Sciatic nerve (tissue), 2 donors: ENCODE measurements at regions not wholly inside any gene's neighbourhood (a gene's known extent, or its start where the extent isn't known, plus 50 kb on each side); places are given as distances from the start of the nearest gene placed in this dataset.

Experiments used
- ATAC-seq: fragments of 200-7000 bp; cut with Tn5 transposase; one replicate; pipeline ENCODE4 v1.9.1; 2020; ENCODE audit warnings: mild to moderate bottlenecking, moderate library complexity
- DNase-seq: peaks from one replicate; pipeline ENCODE4 v3.0.0-alpha.2; 2020; ENCODE audit warnings: low spot score
- intact Hi-C: fragments of 100-400 bp; cut with DNase I; formaldehyde crosslinking; loops from one replicate; pipeline ENCODE4 v1.14.2; 2022
- donor health status: DM: no; HTN: no; CAD: no.
- donor health status: DM: no; HTN: no; CAD: no.

DNA sequence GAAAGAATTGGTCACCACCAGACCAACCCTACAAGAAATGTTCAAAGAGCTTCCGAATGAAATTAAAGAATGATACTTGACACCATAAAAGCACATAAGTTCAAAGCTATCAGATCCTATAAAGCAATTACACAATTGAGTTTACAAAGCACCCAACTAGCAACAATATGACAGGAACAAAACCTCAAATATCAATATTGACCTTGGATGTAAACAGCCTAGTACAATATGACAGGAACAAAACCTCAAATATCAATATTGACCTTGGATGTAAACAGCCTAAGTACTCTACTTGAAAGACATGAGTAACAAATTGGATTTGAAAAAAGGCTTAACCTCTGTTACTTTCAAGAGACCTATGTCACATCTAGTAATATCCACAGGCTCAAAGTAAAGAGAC lies 1201.4 kb downstream of the XPNPEP1 start:
- DNase-seq: no peak
- no peak for ATAC-seq
- intact Hi-C loops: no loop called here

DNA sequence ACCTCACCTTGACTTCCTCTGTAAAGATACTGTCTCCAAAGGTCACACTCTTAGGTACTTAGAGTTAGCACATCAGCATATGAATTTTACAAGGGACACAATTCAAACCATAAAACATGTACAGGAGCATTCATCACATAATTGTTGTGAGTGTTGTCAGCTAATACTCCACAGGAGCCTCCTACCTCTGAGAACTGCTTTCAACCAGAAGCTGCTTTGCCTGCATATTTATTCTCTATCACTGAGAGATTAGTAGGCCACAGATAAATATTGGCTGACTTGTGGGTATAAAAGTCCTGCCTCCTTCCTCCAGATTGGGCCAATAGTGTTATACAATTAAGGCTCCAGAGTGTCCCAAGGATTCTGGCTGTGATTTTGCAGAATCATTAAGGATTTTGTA lies 1207.0 kb downstream of the XPNPEP1 start:
- intact Hi-C loops: no loop called here
- no peak for ATAC-seq
- no peak for DNase-seq

DNA sequence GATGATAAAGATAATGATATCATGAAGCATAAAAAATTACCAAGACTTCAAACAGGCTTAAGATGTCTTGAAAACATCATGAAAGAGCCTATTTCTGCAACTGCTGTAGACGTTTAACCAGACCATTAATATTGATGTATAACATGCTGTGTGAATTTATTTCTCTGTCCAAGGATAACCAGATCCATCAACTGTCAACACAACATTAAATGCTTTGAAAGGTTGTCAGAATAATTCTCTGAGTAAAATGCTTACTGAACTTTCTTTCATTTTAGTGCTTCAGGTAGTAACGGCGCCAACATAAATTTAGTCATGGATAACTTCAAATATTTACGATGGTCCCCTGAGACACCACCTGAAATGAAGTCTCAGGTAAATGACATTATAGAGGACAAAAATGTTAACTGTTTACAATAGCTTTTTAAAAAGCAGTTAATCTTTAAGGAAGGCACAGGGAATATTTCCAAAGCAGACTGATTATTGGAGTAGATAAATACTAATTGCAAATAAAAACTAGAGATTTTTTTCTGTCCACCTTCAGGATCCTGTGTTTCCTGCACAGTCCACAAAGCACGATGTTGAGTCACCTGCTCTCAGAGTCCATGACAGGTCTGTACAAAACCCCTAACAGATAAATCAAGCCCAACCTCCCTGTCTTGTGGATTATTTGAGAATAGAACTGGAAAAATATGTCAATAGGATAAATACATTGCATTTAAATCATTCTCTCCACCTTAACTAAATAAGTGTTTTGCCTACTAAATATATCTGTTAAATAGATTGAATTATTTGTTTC lies 1213.2 kb downstream of the XPNPEP1 start:
- intact Hi-C loops: no loop called here
- DNase-seq (no peak), ATAC-seq (no peak)

DNA sequence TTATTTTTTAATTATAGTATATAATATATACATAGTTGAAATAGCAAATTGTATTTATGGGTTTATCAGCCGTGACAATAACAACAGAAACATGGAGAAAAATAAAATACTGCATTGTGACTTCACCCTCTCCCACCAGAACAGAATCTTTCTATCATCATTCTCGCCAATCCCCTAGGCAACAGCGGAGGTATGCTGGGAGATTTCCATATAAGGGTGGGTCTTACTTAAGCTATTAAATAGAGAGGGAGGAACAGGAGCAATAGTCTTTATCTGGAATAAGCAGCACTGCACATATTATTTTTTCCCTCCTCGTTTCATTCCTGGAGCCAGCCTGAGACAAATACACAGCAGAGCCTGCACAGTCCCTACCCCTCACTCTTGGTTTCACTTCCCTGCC lies 1214.9 kb downstream of the XPNPEP1 start:
- intact Hi-C loops: no loop called here
- ATAC-seq (no peak), DNase-seq (no peak)

DNA sequence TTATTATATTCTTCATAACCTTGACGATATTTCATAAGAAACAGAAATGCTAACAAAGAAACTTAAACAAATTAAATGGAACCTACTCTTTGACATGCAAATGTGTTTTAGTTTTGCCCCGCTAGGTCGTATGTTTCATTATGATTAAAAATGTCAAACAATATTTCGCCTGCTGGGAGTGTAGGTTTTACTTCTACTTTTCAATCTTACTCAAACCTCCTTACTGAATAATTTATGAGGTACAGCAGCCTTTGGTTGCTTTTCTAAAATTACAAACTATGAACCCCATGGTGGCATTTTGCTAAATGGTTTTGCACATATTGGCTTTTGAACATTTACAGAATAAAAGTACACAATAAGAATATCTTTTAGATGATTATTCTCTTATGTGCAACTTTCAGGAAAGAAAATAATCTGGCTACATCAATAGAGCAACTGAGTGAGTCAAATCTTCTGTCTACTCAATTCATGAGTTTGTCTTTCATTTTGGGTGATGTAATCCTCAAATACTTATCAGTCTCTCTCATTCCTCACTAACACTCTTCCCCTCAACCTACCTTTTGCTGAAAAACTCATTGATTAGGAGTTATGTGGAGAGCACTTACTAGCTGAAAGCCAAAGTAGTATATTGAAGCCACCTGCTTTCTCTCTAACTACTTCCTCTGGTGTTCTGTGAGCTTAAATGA lies 1226.4 kb downstream of the XPNPEP1 start:
- intact Hi-C loops: no loop called here
- DNase-seq: no peak
- ATAC-seq: no peak

DNA sequence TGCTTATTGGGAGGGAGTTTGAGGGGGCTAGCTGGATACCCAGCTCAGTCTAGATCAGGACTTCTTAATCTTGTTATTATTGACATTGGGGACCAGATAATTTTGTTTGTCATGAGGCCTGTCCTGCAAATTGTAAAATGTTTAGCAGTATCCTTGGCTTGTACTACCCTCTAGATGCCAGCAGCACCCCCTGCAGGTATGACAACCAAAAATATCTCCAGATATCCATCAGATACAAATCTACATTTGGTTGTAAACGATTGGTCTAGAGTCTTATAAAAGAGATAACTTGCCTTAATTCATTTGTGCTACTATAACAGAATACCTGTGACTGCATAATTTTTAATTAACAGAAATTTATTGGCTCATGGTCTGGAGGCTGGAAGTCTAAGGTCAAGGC lies 1232.2 kb downstream of the XPNPEP1 start:
- ATAC-seq (no peak), DNase-seq (no peak)
- intact Hi-C loops: no loop called here

DNA sequence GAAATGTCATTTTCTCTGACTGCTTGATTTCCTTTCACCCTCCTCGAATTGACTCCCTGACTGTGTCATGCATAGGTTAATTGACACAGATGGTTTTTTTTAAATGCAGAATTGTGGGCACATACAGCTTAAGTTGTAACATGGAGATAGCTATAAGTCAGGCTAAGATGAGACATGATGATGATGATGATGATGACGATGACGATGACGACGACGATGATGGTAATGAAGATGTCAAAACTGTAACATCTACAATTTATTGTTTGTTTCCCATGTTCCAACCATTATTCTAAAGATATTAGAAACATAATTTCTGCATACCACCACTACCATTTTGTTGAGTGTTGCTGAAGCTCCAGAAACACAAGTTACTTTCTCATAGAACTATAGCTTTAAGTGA lies 1232.8 kb downstream of the XPNPEP1 start:
- ATAC-seq: no peak

DNA sequence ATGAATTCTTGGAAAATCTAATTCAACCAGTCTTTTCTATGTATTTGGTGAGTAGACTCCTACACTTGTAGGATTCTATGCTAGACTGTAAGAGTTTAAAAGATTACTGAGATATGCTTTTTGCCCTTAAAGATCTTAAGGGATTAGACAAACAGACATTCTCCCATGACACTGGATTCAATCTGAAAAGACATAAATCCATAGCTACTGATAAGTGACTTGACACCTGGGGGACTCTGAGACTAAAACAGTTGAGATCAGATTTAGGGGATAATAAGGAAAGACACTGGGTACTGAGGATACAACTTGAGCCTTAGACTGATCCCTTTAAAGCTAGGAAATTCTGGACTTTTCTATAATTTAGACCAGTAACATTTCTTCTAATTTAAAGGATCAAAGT lies 1233.4 kb downstream of the XPNPEP1 start:
- intact Hi-C loops: no loop called here
- ATAC-seq: no peak
- DNase-seq: no peak

More for the DNA sequence above, 1232.8 kb downstream of the XPNPEP1 start:
- no peak for DNase-seq
- intact Hi-C loops: no loop called here

DNA sequence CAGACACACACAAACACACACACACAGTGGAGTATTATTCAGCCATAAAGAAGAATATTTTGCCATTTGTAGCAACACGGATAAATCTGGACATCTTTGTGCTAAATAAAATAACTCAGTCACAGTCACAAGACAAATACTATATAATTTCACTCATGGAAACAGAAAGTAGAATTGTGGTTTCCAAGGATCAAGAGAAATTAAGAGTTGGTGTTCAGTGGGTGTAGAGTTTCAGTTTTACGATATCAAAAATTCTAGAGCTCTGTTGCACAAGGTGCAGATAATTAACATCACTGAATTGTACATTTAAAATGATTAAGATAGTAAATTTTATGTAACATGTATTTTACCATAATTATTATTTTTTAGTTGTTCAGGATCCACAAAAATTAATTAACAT lies 1235.0 kb downstream of the XPNPEP1 start:
- DNase-seq: no peak
- no peak for ATAC-seq
- intact Hi-C loops: no loop called here

DNA sequence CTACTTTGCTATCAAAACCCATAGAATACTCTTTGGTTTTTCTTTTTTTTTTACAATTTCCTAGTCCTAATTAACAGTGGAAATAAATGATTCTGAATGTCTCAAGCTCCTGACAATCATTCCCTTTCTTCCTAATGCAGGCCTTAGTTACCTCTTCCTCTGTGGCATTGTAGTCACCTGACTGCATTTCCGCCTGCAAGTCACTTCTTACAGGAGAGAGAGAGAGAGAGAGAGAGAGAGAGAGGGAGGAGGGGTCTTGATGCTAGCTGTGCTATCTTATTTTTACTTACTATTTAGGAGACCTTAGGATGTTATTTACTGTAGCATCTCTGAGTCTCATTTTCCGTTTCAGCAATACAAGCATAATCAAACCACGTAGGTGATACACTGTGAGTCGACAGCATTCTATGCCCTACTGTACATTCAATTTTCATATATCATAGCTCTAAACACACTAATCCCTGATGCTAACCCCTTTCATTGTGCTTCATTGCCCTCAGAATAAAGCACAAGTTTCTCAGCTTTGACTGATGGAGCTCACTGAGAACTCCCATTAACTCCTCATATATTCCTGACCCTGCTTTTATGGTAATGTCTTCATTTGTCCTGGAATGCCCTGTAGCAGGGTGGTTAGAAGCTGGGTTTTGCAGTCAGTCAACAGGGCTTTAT lies 1237.3 kb downstream of the XPNPEP1 start:
- intact Hi-C loops: no loop called here

DNA sequence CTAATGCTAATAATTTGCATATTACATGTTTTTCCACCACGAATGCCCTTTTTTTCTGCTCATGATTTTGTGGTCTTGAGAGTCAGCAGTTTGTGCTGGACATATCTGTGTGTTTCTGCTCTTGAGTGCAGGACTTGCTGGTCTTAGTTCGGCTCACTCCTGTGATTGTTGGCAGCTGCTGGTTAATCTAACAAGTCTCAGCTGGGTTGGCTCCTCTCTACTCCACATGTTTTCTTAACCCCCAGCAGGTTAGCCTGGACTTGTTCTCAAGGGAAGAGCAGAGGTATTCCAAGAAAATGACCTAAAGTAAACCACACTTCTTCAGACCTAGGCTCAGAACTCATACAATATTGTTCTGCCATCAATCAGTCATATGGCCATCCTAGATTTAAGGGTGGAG lies 1238.9 kb downstream of the XPNPEP1 start:
- ATAC-seq: peak; percentile 69
- DNase-seq: no peak
- intact Hi-C loops: no loop called here

More for the DNA sequence above, 1237.3 kb downstream of the XPNPEP1 start:
- DNase-seq (no peak), ATAC-seq (no peak)

DNA sequence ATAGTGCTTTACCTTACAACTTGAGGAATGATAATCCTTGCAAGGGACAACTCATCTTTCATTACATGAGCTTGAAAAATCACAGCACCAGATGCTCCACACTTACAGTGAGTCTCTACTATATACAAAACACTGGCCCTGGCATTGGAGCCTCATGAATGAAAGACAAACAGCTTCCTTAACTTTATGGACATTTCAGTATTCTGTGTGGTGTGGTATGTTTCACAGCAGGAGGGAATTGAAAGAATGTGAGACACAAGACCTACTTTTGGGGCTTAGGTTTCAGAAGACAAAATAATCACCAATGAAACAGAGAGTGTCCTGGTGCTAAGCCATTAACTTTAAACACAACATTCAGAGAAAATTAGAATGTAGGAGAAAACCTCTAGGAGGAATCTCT lies 1249.6 kb downstream of the XPNPEP1 start:
- intact Hi-C loops: no loop called here
- no peak for DNase-seq
- no peak for ATAC-seq

DNA sequence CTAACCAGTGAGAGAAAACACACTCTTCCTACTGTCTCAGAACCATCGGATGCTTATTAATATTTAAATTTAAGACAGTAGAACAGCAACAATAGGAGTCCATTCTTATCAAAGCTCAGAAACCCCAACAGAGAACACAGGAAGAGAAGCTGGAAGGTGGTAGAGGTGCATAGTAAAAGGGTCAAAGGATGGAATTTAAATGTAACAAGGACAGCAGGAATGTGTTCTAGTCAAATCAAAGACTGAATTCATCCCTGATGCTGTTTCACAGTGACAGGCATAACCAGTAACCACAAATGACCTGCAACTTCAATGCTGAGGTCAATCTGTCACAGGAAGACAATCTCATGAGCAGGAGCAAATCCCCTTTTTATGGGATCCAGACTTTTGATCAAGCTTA lies 1259.7 kb downstream of the XPNPEP1 start:
- intact Hi-C loops: no loop called here
- ATAC-seq (no peak), DNase-seq (no peak)

DNA sequence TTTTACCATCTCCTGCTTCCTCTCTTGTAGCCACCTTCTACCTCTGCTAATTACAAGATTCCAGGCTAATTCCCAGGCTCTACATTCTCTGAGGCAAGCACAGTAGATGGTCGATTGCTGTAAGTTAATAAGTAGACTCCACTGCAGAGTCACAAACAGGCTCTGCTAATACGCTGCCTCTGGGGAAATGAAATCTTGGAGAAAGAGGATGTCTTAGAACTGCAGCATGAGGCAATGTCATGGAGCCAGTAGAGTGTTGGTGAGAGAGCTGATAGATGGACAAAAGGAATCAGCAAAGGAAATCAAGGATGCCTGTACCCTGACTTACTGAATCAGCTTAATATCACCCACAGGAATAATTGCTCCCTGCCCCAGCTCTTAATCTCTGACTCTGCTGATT lies 1260.3 kb downstream of the XPNPEP1 start:
- intact Hi-C loops: no loop called here
- ATAC-seq (no peak), DNase-seq (no peak)

DNA sequence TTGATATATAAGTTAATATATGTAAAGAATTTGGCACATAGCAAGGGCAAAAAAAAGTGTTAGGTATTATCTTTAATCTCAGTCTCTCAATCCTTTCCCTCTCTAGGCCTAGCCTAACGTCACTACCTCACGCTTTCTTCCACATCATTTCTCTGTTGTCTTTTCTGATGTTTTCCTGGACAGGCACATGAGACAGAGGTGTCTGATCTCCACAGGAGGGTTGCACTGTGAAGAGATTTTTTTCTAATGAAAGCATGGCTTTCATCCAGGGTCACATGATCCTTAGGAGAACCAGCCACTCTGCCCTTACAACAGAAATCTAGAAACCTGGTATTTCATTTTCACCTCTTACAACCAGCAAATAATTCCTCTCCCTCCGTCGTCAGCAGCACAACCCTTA lies 1268.3 kb downstream of the XPNPEP1 start:
- DNase-seq (no peak), ATAC-seq (no peak)
- intact Hi-C loops: no loop called here

DNA sequence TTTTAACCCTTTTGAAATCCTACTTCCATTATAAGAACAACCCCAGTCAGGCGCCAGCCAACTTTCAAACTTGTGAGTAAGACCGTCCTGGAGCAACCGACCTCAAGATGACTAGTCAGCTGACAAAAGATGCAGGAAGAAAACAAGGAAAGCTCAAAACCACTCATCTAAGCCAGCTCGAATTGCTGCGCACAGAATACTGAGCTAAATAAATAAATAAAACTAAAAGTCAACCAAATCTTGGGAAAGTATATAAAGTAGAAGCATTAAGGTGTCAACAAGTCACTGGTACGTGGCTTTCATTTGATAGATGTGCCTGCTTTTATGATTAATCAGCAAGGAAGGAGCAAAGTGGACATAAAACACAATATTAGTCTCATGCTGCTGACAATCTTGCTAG lies 1269.8 kb downstream of the XPNPEP1 start:
- intact Hi-C loops: no loop called here
- DNase-seq: no peak
- ATAC-seq: no peak

DNA sequence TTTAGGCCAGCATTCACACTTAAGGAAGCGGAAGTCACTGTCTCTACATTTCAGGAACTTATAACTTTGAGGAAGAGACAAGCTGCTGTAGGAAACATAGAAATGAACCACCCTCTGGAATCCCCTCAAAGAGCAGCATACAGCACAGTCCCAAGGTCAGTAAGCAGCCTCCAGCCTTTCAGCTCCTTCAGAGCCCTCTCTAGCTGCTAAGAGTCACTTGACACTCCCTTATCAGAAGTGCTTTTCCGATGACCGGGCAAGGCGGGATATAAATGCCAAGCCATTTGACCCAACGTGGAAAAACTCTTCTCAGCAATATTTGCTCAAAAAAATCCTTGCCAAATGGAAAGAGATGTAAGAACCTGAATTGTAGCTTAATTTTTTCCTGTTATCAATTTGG lies 1284.3 kb downstream of the XPNPEP1 start:
- intact Hi-C loops: no loop called here
- ATAC-seq: no peak
- DNase-seq: no peak

DNA sequence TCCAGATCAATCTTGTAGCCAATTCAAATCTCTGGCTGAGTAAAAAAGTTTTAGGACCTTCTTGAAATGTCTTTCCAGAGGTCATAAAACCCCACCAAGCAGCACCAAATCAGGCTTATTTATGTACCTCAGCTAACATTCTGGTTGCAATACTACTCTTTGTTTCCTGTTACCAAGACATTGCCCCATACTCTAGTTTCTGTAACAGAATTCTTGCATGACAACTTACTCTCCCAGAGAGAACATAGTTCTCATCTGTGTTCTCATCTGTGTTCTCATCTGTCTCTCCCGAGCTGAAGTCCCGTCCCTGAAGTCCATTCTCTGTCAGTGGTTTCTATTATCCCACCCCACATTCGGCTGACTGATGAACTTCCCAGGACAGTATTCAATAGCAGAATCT lies 1285.1 kb downstream of the XPNPEP1 start:
- intact Hi-C loops: no loop called here
- no peak for DNase-seq
- no peak for ATAC-seq

DNA sequence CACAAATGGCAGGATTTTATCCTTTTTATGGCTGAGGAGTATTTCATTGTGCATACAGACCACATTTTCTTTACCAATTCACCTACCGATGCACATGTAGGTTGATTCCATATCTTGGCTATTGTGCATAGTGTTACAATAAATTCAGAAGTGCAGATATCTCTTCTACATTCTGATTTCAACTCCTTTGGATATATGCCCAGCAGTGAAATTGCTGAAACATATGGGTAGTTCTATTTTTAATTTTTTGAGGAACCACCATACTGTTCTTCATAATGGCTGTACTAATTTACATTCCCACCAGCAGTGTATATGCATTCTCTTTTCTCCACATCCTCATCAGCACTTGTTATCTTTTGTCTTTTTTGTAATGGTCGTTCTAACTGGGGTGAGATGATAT lies 1290.3 kb downstream of the XPNPEP1 start:
- DNase-seq: no peak
- ATAC-seq: no peak
- intact Hi-C loops: no loop called here

DNA sequence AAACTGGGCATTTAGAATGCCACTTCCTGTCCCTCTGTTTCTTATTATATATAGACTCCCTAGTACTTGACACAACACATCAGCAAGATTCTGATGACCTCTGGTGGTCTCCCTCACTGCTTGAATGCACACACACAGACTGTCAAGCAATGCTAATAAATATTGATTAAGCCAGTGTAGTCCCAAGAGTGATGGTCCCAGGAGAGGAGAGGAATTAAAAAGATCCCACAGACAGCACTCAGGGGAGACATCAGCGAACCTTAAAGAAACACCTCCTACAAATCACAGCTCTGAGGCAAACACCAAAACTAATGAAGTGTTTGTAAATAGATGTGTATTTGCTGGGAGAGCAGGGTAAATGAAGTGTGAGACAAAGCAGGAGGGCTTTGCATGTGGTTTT lies 1291.2 kb downstream of the XPNPEP1 start:
- no peak for ATAC-seq
- DNase-seq: no peak
- intact Hi-C loops: no loop called here
